ENCODE measurements at regions not wholly inside any gene's neighbourhood (a gene's known extent, or its start where the extent isn't known, plus 50 kb on each side); places are given as distances from the start of the nearest gene placed in this dataset.

DNA sequence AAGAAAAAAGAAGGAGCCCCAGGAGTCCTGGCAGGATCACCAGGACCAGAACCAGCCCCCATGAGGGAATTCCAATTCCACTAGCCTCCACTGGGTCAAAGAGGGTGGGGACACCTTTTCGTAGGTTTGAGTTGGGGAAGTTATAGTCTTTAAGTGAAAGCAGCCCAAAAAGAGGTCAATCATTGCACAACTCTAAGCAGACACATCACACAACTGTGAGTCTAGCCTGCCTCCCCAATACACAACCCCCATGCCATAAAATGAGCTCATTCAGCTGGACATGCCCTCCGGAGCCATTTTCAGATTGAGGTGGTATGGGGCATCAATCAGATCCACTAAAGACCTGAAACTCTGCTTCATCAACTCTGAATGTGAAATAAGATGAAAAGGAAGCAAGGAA is 179.9 kb downstream of the NPHP4 start:
- DNase-seq, result no peak

DNA sequence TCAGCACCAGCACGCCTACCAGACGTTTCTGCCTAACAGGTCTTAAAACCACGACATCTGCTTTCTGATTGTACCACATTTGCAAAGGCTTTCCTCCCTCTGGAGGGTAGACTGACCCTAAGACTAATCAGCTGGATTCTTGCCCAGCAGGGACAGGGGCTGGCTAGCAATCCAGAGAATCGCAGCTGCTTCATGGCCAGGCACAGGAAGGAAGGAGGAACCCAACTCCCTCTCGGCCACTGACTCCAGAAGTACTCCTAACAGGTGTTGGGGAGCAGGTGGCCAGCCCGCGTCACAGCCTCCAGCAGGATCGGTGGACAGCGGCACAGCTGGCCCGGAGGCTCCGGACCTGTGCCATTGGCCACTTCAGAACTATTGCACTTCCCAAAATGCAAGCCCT is 180.8 kb downstream of the NPHP4 start:
- DNase-seq, result peak; percentile 55

DNA sequence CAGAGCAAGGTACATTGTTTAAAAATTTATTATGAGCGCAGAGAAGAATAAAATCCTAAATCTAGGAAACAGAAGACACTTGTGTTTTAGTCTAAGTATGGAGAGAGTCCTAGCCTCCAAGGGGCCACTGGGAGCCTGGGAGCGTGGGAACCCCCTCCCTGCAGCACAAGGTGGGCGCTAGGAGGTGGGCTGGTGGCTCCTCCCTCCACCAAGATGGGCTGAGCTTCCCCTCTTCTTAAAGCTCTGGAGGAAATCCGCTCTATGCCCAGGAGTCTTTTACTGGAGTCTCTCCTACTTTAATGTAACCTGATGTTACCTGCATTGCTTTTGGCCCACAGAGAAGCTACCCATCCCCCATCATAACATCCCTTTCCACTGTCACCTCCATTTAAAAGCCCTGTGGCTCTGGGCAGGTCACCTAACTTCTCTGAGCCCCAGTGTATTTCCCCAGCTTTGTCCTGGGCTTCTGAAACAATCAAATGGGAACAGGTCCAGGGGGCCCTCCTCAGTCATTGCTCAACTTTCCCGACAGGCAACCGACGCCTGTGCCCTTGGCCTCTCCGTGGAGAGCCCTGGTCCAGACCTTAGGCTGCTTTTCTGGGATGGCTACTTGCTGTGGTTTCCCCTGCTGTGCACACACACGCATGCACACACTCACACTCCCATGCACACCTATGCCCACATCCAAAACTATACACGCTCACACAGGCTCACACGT is 181.5 kb downstream of the NPHP4 start:
- DNase-seq, result no peak

DNA sequence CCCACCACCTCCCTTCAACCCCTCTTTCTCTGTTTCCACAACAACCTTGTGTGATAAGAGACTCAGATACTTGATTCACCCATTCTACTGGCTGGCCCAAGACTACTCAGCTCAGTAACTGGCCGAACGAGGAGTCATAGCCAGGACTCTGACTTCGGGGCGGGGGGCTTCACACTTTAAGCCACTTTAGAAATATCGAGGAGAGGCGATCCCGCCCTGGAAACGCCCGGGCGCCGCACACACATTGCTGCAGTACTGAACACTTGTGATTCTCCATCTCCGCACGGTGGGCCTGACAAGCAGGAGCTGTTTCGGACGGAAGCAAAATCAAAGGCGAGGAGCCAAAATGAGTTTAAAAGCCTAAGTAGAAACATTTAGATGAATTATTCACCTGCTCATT is 182.1 kb downstream of the NPHP4 start:
- DNase-seq, result no peak

DNA sequence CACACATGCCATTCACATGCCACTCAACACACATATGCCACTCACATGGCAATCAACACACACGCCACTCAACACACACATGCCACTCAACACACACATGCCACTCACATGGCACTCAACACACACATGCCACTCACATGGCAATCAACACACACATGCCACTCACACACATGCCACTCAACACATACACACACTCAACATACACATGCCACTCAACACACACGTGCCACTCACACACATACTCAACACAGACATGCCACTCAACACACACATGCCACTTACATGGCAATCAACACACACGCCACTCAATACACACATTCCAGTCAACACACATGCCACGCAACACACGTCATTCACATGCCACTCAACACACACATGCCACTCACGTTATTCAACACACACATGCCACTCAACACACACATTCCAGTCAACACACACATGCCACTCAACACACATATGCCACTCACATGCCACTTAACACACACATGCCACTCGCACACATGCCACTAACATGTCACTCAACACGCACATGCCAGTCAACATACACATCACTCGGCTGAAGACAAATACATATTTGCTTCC is 182.9 kb downstream of the NPHP4 start:
- no peak for DNase-seq

DNA sequence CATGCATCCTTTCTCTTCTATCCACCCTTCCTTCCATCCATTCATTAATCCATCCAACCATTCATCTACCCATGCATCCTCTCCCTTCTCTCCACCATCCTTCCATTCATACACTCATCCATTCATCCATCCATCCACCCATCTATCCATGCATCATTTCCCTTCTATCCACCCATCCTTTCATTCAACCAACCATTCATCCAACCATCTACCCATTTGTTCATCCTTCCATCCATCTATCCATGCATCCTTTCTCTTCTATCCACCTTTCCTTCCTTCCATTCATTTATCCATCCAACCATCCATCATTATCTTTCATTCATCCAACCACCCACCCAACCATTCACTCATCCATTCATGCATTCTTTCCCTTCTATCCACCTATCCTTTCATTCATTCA is 188.4 kb downstream of the NPHP4 start:
- no peak for DNase-seq

DNA sequence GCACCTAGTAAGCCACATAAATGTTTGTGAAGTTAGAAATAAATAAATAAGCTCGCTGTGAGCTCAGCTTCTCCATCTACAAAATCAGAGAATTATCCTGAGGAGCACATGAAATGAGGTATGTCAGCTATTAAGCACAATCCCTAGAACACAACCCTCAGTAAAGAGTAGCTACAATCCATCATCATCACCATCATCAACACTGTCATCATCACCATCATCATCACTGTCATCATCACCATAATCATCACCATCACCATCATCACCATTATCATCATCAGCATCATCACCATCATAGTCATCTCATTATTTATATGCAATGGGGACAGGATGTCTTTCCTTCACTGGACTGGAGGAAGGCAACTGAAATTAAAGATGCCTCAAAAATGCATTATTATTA is 189.6 kb downstream of the NPHP4 start:
- no peak for DNase-seq

DNA sequence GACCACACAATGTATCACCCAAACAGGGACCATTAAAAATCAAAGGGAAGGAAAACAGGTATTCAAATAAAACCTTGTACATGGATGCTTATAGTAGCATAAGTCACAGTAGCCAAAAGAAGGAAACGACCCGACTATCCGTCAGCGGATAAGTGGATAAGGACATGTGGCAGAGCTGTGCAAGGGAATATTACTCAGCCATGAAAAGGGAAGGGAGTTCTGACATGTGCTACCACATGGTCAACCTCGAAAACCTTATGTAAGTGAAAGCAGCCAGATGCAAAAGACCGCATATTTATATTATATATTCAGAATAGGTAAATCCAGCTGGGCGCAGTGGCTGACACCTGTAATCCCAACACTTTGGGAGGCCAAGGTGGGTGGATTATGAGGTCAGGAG is 193.3 kb downstream of the NPHP4 start:
- DNase-seq, result no peak

DNA sequence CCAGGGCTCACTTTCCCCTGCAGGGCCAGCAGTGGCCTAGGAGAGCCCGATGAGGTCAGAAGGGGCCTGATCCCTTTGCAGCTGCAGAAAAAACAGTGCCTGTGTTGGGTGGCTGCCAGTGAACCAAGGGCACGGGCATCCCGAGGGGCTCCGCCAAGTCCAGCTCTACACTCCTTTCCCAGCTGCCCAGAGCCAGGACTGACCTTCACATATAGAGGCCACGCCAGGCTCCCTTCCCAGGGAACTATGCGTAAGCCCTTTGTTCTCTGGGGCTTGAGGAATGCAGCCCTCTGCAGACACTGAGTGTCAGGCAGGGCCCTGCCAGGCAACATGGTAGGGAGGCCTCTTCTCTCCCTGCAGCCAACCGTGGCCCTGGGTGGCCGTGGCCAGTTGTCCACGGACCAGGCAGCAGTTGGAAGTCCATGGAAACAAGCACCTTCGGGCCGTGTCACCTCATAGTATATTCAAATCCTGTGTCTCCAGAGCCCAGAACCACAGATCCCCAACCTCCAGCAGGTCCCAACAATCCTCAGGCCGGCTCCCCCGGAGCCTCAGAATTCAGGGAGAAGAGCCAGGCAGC is 194.0 kb downstream of the NPHP4 start:
- DNase-seq, result no peak

DNA sequence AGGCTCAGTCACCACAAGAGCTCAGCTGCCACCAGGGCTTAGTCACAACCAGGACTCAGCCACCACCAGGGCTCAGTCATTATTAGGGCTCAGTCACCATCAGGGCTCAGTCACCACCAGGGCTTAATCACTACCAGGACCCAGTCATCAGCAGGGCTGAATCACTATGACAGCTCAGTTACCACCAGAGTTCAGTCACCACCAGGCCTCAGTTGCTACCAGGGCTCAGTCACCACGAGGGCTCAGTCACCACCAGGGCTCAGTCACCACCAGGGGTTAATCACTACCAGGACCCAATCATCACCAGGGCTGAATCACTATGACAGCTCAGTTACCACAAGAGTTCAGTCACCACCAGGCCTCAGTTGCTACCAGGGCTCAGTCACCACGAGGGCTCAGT is 196.2 kb downstream of the NPHP4 start:
- DNase-seq, result no peak

DNA sequence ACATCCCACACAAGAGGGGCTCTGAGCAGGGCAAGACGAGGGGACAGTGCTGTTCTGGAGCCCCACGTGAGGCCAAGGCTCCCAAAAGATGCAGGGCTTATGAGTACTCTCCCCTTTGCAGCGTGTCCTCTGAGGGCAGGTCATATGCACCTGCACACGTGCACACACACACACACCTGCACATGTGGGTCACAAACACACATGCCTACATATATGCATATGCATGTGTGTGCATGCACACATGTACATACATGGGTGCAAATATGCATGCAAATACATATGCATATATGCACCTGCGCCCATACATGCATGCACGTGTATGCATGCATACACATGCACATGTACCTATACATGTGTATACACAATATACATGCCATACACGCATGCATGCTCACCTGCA is 197.9 kb downstream of the NPHP4 start:
- DNase-seq, result no peak

DNA sequence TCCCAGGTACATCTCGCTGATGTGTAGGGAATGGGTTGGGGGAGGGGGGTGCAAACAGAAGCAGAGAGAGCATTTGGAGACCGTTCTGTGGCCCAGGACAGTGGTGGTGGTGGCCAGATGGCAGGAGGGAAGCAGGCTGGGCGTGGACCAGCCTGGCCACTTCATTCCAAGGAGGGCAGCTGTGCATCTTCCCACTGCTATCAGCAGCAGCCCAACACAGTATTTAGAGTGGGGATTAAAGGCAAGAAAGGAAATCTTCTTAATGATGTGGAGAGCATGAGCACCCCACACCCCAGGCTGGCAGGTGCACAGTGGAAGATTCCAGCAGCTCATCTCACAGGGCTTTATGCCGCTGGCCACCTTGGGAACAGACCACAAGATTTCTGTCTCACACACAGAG is 198.7 kb downstream of the NPHP4 start:
- no peak for DNase-seq

DNA sequence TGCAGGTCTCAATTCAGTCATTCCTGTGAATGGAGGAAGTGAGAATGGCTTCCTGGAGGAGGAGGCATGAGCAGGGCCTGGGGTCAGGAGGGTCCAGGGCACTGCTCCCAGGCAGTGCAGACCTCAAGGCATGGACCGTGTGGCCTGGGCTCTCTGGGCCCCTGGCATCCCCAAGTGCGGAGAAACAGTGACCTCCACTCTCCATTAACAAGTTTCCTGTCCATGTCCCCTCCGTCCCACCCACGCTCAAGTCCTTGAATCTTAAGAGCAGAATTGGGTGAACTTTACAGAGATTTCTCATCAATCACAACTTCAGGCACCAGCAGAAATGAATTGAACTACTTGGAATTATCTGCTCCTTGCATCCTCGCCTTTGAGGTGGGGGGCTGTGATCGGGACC is 211.1 kb downstream of the NPHP4 start:
- no peak for DNase-seq

DNA sequence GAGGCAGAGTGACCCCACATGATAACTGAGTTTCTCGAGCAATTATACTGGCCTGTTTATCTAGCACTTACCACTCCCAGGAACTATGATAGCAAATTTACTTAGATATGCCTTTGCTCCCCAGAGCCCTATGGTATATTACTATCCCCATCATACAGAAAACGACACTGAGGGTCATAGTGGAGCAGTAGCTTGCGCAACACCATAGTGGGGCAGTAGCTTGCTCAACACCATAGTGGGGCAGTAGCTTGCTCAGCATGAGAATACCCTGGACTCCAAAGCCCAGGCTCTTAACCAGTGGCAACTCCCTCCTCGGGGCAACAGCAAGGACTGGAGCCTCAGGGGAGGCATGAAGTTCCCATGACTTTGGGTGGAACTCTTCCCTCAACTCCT is 211.9 kb downstream of the NPHP4 start:
- DNase-seq, result no peak

DNA sequence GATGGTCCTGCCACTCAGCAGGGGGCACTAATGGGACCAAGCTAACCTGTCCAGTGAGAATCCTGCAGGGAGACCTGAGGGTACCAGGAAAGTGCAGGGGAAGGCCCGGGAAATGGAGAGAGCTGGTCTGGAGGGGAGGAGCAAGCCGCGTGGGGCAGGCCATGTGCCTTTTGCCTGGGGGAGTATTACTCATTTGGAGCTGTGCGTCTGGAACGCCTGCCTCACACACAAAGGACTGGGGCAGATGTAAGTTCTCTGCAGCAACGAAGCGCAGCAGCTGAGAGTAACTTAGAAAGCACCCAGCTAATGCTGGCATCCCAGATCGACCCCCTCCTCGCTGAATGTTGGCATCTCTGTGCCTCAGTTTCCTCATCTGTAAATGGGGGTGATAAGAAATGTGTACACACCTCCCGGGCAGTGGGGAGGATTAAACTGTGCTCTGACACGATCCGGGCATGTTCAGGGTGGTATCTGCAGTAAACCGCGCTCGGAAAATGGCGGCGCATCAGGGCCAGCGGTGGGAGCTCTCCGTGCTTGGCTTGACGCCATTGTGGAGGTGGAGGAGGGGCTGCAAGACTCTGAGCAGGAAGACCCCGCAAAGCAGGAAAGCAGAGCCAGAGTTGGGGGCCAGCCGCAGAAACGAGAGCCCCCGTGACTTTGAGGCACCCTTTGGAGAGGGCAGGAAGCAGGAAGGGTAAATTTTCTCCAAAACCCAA is 212.5 kb downstream of the NPHP4 start:
- no peak for DNase-seq

DNA sequence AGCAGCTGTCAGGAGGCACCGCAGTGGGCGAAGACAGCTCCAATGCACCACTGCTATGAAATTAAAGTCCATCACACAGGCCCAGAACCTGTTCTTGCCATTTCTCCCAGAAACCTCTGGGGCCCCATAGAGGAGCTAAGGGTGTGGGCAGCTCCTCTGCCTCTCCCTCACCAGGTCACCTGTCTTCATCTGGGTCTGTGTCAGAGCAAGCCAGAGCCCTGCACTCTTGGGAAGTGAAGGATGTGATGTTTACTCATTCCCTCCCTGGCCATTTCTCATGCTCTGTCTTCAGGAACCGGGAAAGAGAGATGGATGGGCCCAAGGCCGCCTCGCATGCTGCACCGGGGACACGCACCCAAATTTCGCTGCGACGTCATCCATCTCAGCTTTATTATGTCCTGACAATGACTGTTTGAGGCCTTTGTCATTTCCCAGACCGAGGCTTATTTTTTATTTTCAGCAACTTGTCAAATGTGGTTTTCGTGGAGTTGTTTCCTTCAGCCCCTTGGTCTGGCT is 216.1 kb downstream of the NPHP4 start:
- DNase-seq, result no peak

DNA sequence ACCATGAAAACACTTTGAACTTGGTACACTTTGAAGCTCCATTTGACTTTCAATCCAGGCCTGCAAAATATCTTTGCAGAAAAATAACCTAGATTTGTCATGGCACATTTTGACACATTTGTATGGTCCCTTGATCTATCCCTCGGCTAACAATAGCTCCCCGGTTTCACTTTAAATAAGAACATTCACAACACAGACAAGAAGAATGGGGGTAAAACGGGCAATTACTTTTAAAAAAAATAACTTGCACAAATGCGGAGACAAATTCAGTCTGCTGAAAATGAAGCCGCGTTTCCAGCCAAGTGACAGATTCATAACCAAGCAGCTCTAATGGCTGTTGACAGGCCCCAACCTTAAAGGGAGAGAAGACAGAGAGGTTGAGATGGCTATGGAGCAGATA is 218.2 kb downstream of the NPHP4 start:
- no peak for DNase-seq

DNA sequence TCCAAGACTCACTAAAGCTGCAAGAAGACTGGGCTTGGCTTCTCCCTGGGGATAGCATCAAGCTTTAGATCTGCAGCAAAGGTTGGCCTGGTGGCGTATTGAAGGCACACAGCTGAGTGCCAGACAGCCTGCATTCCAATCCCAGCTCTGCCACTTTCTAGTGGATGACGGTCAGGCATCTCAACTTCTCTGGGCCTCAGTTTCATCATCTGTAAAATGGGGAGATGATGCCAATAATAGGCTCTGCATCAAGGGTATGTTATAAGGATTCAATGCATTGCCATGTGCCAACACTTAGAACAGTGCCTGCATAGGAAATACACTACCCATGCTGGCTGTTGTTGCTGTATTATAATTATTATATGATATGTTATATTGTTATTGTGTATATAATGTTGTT is 220.4 kb downstream of the NPHP4 start:
- DNase-seq, result no peak

DNA sequence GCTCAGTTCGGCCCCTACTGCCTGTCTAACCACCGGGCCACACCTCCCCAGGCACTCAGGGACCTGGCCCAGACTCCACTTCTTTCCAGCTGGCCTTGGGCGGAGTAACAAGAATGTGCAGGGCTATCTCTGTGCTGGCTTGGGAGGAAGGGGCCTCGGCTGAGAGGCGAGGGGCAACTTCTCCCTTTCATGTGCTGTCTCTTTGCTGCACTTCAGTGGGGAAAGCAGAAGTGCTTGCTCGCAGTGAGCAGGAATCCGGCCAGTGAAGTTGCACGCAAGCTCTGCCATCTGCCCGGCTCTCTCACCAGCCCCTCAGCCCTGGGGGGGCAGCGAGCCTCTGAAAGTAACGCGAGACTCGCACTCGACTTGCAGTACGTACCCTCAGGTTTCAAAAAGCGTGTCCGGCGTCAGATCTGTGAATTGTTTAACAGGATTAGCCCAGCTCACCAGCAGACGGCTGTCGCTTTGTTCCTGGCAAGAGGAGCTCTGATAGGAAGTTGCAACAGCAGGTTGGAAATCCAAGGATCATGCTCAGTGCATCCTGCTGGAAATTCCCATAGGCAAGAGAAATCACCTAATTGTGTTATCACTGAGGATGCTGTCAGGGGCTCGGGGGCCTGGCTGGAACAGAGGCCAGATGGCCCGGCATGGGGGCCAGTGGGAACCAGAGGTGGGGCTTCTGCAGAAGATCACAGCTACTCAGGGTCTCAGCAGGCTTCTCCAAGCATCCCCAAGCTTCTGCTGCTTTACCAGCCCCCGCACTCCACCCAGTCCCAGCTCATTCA is 221.1 kb downstream of the NPHP4 start:
- peak; percentile 97 for DNase-seq

DNA sequence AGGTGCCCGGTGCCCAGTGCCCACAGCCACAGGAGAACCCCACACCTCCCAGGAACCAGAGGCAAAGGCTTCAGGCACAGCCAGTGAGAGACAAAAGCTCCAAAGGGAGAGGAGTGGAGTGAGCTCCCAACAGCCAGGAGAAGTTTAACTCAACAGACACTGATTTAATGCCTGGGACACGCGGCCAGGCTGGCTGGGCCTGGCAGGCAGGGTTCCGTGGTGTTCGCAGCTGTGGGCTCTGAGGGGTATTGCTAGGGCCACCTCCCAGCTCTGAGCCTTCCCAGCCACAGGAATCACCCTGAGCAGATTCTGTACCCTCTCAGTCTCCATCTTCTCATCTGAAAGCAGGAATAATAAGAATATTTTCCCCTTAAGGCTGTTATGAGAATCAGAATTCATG is 222.5 kb downstream of the NPHP4 start:
- DNase-seq, result no peak

DNA sequence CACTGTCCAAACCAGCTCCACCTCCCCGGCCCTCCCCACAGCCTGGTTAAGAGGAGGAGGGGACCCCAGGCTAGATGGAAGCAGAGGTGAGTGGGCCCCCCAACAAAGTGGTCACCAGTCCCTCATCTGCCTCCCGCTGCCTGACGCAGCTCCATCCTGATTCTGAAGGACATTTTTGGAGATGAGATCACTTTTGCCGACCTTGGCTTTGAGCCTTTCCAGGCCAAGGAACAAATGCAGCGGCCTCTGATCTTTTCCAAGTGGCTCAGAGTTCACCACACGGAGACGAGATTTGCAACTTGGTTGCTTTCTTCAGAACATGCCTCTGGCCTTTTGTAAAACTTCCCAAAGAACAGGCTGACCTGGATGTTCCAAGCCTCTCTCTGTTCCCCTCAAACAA is 223.1 kb downstream of the NPHP4 start:
- DNase-seq, result no peak

DNA sequence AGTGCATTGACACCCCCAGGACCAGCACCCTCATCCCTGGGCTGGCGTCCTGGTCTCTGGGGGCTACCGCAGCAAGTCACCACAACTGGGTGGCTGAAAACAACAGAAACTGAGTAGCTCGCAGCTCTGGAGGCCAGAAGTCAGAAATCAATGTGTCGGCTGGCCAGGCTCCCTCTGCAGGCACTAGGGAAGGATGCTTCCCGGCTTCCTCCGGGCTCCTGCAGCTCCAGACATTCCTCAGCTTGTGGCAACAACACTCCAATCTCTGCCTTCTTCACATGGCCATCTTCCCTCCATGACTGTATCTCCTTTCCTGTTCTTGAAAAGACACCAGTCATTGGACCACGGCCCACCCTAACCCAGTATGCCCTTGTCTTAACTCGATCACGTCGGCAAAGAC is 224.2 kb downstream of the NPHP4 start:
- peak; percentile 21 for DNase-seq

DNA sequence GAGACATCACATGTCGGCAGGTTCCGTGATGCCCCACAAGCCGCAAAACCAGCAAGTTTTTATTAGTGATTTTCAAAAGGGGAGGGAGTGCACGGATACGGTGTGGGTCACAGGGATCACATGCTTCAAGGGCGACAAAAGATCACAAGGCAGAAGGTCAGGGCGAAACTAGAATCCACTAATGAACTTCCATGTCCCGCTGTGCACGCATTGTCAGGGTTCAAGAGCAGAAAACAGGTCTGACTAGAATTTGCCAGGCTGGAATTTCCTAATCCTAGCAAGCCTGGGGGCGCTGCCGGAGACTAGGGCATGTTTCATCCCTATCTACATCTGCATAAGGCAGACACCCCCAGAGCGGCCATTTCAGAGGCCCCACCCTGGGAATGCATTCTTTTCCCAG is 225.2 kb downstream of the NPHP4 start:
- peak; percentile 51 for DNase-seq
